GM19043 (cell line): ENCODE measurements at regions not wholly inside any gene's neighbourhood (a gene's known extent, or its start where the extent isn't known, plus 50 kb on each side); places are given as distances from the start of the nearest gene placed in this dataset.
"Not testable (repeated sequence)": the region's sequence is repeated elsewhere in the genome, so short reads cannot be mapped to it uniquely, and the experiment has no call there.

Experiments
- ATAC-seq: cut with Tn5 transposase; IDR thresholded peaks from one replicate; pipeline ENCODE4 v1.9.1; 2021; ENCODE audit warnings: low read depth; ENCODE audit not compliant: unreplicated experiment

DNA sequence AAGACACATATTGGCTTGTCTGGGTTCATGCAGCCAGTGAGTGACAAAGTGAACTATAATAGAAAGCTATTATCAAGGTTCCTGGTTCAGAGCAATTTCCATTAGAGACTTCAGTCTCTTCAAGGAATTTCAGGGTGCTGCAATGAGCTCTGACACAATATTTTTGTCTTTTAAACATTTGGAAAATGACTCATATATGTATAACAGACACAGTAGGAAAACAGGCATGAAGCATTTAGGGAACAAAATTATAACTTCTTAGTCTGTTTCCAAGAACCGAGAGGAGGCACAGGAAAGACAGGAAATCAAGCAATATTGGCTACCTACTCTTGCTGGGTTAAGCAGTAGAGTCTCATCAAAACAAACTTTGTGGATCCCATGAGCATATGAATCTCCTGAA is 170.4 kb downstream of the PTPRC start:
- ATAC-seq = no peak

DNA sequence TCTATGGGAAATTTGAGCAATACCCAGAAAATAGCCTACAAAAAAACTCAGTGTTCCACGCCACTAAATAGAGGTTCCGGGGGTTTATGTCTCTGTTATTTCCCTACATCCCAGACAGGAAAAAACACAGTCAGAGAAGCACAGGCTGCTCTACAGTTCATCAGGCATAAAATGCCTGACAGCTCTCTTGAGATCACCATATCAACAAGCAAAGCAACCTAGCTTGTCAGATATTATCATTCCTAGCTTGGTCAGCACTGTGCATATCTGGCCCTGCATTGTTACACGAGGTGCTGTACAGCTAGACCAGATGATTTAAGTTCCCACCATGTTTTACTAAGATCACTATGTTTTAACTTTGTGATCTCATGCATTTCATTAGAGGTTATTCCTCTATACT is 172.6 kb downstream of the PTPRC start:
- ATAC-seq = no peak

DNA sequence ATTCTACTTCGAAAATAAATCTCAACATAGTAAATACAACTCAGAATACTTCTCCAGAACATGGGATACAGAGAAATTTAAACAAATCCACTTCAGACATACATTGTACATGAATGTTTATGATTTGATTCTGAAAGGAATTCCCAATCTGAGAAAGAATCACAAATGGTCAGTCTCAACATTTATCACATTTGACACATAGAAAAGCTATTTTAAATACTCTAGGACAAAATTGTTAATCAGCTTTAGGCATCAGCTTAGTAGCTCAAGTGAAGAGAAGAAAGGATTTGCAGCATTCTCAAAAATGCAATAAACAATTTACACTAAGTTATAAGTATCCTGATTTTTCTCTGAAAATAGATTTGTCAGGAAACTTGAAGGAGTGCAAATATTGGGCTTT is 184.8 kb downstream of the PTPRC start:
- no peak for ATAC-seq

DNA sequence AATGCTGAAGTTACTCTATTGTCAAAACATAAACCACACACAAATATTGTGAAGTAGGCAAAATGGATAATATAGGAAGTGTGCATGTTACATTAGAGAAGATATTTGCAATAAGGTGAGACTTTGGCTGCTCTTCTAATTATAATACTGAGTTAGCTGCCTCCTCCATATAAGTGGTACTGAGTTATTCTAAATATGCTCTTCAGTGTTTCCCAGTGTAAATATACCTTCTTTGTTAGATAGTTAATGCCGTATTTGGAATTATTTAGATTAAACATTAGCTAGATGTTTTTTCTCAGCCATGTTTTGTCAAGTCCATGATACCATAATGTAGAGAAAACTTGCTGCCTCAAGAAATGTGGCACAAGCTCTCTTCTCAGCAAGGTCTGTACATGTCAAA is 186.4 kb downstream of the PTPRC start:
- no peak for ATAC-seq

DNA sequence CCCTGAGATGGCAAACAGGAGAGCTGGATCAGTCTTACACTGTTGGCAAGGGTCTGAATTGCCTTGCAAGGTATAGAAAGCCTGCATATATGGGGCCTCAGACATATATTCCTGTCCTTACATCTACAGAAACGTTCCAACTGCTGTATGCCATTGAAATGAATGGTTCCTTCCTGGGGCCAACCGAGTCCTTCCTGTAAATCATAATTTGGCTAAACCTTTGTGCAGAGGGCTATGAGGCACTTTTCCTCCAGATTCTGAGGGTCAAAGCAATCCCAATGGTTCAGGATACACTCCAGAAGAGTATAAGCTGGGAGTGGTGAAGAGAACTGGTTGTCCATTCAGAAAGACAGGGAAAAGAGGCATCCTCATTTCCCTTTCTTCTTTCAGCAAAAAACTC is 190.5 kb downstream of the PTPRC start:
- no peak for ATAC-seq

DNA sequence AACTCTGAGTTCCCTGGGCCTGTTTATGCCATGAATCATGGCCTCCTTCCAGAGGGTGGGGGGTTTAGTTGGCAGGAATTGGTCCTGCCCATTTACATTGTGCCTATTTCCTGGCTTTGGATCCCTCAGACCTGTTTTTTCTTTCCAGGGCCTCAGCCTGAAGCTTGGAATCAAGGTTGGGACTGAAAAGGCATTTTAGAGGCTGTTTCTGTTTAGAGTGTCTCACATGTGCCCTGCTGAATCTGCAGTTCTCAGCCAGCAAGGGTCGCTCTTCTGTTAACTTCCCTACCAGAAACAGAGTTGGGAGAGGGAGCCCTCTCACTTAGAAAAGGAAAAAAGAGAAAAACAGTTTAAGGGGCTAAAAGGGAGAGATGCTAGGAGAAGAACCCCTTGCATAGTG is 191.1 kb downstream of the PTPRC start:
- ATAC-seq = no peak

DNA sequence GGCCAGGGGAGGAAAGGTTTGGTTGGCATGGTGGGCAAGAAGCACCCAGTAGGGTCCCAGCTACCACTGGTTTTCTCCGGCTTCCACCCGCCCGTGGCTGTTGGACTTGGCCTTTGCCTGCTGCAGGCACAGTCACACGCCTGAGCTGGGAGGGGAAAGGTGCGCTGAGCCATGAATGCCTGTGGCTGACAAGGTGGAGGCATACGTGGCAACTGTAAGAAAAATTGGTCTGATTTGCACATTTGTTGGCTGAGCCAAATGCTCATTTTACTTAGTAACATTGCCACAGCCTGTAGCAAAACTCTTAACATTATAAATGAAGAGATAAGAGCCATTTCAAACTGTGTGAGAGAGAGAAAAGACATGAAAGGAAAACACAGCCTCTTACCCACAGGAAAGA is 191.6 kb downstream of the PTPRC start:
- ATAC-seq = no peak

DNA sequence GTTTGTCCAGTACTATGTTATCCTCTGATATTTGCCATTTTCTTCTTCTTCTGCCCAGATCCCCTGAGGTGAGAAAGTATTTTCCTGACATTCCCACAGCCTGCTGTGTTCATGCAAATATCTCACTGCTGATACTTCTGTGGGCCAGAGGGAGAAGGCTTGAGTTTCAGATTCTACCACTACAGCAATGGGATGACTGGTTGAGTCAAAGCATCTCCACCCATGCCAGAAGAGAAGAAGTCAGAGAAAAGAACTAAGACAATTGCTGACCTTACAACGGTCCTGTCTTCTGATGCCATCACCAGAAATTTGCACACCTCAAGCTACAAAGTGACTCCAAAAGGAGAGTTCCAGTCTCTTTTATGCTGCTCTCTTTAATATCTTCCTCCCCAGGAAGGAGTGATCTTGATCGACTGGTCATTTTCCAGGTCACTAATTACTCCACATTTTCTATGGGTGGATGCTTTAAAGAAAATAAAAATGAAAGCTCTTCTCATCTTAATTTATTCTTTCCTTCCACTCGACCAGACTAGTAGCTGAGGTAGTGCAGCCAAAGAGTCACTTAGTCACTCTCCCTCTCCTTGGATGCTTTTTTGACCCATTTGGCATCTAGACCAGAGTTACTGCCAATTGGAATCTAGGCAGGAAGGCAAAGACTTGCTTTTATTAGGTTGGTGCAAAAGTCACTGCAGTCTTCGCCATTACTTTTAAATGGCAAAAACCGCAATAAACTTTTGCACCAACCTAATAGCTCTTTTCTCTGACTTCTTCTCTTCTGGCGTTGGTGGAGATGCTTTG is 195.1 kb downstream of the PTPRC start:
- ATAC-seq = no peak

DNA sequence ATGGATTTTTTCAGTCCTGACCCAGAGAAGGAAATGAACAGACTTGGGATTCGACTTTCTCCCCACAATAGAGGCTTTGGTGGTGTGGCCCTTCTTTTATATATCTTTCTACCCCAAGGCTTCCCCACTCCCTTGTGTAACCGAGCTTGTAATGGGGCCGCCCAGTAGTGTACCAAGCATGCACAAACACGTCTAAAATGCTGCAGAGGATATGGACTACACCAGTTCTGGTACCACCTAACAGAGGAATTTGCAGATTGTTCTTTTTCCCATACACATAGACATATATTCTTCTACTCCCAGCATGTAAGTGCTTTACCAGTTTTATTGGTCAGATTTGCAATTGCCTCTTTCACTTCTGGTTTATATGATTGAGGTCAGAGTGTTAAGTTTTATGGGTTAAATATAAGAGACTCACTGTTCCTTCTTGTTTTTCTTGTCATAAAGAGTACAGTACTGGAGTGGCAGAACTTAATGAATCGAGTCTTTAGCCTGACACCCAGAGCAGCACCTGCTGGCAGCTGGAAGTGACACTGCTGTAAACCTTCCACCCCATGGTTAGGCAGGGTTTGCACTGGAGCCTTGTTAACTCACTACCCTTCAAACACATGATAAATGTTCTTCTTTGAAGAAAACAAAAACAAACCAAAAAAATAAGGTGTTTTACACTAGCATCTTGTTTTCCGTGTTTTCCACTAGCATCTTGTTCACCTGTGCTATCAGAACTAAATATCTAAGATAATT is 198.6 kb downstream of the PTPRC start:
- ATAC-seq = no peak

DNA sequence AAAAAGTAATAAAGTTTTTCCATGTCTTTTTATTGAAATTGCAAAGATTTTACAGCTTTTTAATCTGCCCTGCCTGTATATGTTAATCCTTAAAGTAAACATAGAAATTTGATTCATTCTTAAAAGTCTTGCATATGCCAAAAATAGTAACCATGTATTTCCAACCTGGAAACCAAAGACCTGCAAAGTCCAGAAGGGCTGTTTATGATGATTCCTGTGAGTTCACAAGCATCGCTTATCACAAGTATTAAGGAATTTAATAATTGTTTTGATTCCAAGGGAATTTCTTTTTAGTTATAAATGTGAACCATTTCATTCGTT is 199.1 kb downstream of the PTPRC start:
- no peak for ATAC-seq

DNA sequence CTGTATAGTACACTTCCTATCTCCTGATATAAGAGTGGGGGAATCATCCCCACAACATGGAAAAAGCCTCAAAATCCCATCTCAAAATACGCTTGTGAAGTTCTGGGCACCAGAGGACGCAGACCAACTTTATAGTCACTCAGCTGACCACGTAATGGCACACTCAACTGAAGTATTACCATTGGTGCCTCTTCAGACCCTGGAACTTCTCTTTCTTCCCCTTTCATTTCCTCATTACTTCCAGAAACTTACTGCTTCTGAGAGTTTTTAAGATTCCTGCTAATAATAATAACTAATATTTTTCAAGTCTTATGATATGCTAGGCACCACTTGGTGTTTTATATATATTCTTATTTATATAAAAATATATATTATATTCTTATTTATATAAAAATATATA is 202.6 kb downstream of the PTPRC start:
- ATAC-seq = no peak

DNA sequence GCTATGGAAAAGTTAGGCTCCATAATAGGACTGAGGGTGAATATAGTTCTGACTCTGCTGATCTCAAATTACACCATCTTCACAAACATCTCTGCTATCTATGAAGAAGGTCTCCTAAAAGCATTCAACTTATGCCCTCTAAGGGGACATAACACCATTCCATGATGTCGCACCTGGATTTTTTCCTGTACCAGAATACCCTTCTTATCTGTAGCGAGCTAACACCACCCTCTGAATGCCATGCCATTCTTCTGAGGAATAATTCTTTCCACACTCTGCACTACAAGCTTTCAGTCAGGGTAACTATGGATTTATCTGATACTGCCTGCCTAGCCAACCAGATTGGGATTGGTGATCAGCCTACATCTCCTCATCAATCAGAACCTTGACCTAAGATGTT is 203.8 kb downstream of the PTPRC start:
- no peak for ATAC-seq

DNA sequence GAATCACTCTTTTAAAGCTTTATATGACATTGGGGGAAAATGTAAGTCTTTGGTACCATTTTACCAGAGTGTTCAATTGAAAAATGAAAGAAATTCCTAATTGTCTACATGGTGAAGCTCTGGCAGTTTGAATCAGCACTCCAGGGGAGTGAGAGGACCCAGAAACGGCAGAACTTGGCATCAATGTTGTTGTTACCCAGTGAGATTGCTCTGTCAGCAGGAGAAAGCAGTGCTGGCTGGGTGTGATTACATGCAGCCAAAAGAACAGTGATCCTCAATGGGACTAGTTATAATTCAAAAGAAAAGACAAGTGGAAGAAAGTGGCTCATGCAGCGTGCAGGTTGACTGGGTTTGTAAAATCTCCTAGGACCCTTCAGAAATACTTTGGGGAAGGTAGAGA is 206.4 kb downstream of the PTPRC start:
- ATAC-seq = no peak

DNA sequence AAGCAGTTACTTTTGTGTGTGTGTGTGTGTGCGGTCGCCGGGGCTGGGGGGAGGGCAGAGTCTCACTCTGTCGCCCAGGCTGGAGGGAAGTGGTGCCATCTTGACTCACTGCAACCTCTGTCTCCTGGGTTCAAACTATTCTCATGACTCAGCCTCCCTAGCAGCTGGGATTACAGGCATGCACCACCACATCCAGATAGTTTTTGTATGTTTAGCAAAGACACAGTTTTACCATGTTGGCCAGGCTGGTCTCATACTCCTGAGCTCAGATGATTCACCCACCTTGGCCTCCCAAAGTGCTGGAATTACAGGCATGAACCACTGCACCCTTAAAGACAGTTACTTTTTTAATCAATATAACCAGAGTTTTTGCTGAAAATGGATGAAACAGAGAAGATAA is 207.0 kb downstream of the PTPRC start:
- ATAC-seq = no peak

DNA sequence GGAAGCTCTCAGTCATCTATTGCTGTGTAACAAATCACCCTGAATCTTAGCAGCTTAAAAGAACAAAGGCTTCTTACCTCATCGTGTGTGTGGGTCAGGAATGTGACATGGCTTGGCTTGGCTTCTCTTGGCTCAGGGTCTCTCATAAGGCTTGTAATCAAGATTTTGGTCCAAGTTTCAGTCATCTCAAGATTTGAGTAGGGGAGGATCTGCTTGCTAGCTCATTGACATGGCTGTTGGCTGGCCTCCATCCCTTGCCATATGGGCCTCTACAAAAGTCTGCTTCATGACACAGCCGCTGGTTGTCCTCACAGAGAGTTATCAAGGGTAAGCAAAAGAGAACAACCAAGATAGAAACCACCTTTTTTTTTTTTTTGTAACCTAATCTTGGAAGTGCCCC is 207.7 kb downstream of the PTPRC start:
- ATAC-seq = no peak

DNA sequence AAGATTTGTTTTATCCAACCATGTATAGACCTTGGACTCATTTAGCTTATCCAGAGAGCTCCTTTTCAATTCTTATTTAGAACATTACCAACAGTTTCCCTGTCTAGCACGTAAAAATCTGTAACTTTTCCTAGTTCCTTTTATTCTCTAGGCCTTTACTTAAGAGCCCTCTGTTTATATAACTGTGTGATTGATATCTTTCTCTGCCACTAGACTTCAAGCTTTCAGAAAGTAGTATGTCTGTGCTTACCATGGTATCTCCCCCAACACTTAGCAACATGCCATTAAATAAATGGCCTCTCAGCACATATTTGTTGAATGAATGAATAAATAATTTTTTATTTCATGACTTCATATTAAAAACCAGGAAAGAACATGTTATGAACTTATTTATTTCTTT is 209.4 kb downstream of the PTPRC start:
- ATAC-seq = no peak

DNA sequence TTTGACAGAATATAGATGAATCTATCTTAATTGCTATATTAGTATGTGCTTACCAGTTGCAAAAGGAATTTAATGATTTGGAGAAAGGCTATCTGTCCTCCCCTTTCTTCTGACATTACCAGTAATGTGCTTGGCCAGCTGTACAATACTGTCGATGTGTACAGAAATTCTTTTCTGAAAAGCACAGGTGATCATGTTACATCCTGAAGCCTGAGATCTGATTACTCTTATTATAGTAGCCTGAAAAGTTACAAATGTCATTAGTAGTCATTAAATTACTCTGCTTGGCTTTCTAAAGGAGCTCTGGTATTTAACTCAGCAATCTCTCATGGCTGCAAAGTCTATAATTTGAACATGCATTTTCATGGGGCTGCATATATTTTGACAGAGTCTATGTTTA is 209.8 kb downstream of the PTPRC start:
- ATAC-seq = no peak

DNA sequence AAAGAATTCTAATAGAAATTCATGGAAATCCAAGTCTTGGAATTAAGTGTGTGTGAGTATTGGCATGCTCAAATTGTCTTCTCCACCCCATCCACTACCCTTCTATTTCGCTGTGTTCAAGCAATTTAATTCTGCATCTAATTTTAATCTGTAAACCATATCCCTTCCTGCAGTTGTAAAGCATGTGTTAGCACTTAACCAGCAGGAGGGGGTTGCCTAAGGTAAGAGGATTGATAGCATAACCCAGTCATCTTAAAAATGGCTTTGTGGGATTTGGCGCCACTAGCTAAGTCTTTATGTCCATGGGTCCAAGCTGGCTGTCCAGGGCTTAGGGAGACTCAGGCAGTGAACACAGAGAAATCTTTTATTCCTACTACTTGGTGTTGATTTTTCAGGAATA is 210.3 kb downstream of the PTPRC start:
- ATAC-seq = no peak

DNA sequence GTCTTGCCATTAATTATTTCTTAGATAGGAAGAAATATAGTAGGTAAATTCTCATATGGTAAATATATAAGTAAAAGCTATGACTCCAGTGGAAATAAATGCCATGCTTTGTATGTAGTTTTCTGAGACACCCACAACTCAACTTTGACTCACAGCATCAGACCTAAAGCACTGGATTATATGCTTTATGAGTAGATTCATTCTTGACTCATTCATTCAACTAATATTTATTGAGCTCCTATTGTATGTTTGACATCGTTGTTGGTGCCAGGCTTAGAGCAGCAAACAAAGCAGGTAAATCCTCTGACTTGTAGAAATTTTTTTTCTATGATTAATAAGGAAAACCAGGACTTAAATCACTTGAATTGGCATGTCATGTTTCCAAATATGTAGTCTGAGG is 211.4 kb downstream of the PTPRC start:
- ATAC-seq = no peak

DNA sequence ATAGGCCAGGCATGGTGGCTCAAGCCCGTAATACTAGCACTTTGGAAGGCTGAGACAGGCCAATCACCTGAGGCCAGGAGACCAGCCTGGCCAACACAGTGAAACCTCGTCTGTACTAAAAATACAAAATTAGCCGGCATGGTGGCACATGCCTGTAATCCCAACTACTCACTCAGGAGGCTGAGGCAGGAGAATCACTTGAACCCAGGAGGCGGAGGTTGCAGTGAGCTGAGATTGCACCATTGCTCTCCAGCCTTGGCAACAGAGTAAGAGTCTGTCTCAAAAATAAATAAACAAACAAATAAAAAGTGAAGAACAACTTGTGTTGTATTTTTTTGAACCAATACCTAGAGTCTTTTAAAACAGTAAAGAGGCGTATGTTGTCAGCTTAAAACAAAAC is 212.1 kb downstream of the PTPRC start:
- not testable (repeated sequence) for ATAC-seq

DNA sequence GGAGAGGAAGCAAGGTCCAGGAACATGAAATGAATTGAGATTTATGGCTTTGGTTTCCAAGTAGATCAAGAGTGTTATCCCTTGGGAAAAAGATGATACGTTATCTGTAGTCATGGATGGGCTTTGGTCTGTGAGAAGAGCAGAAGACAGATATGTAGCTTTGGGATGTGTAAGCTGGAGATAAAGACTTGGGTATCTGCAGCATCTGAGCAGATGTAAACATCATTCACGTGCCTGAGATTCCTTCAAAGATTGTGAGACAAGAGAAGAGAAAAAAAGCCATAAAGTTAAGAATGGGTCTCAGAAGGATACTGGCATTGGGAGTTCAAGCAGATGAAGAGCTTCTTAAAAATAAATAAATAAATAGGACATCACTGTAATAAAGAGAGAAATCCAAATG is 217.8 kb downstream of the PTPRC start:
- no peak for ATAC-seq

DNA sequence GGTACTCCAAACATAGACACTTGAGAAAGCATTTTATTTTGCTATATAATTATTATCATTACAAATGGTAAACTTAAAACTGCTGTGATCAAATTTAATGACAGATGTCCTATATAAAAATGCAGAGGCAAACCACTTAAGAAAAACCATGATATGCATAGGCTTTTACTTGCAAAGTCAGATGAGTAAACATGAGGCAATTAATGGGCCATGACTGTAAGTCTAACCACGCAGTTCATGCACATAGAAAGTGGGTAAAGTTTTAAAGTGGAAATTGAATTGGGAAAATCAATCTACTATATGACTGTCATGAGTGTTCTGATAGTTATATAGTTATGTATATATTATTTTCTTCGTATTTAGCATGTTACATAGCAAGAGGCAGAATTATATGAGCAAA is 219.2 kb downstream of the PTPRC start:
- ATAC-seq = no peak
